GM12878 (cell line): ENCODE measurements at regions not wholly inside any gene's neighbourhood (a gene's known extent, or its start where the extent isn't known, plus 50 kb on each side); places are given as distances from the start of the nearest gene placed in this dataset.

ENCODE experiments used
- ATAC-seq: fragments of 200-7000 bp; cut with Tn5 transposase; 3 replicates; pipeline ENCODE4 v1.9.1; 2020; ENCODE audit warnings: mild to moderate bottlenecking, moderate library complexity
- BruUV-seq: library from RNA; stranded (reverse); fragments of 400-500 nt; replicated peaks from 2 replicates; lab custom pipeline; 2021; lab: Mats Ljungman, UMichigan
- CTCF ChIA-PET: fragments of 300-600 bp; sonication (Branson Sonifier 250); formaldehyde crosslinking; extraction: SDS; loops from one replicate; lab custom pipeline; 2021; ENCODE audit warnings: inconsistent platforms; lab: Yijun Ruan, JAX
- POLR2A ChIA-PET: fragments of 350-600 bp; formaldehyde crosslinking; extraction: SDS; loops from one replicate; lab custom pipeline; 2021; ENCODE audit warnings: inconsistent platforms; lab: Charles Lee
- RAD21 ChIA-PET: fragments of 300-600 bp; sonication (Branson Sonifier 250); formaldehyde crosslinking; loops from one replicate; lab custom pipeline; 2023; ENCODE audit warnings: antibody characterized with exemption; ENCODE audit not compliant: unreplicated experiment; lab: Charles Lee
- SMC1A ChIA-PET: fragments of 300-600 bp; sonication (Branson Sonifier 250); formaldehyde crosslinking; loops from one replicate; lab custom pipeline; 2023; ENCODE audit not compliant: unreplicated experiment, uncharacterized antibody; lab: Charles Lee
- DNase-seq: peaks from one replicate; pipeline ENCODE4 v3.0.0-alpha.2; 2011; ENCODE audit warnings: low read depth, low spot score
- FAIRE-seq: peaks from 3 replicates; lab custom pipeline; 2011; peaks lifted over from hg19 to GRCh38; lab: Jason Lieb, UNC
- H2AFZ ChIP-seq: 2 replicates; pipeline ENCODE4 v1.6.0; 2011; ENCODE audit warnings: low read depth, low read length, control low read depth; ENCODE audit not compliant: control insufficient read depth
- H3K27ac ChIP-seq: 2 replicates; pipeline ENCODE4 v1.5.1; 2011; ENCODE audit warnings: control low read depth; ENCODE audit not compliant: control insufficient read depth, insufficient read depth
- H3K27me3 ChIP-seq, 2 experiments: replicated peaks in 1 of 2; 2 replicates each; pipeline versions ENCODE4 v1.6.0 to v1.6.1; 2011; ENCODE audit warnings: low read length in 1 of 2; ENCODE audit not compliant: control insufficient read depth in 2 of 2, insufficient read depth in 2 of 2
- H3K36me3 ChIP-seq, 2 experiments: 2 replicates each; pipeline ENCODE4 v1.5.1; 2011; ENCODE audit warnings: low read length in 1 of 2; ENCODE audit not compliant: control insufficient read depth in 2 of 2, insufficient read depth in 2 of 2
- H3K4me1 ChIP-seq: 2 replicates; pipeline ENCODE4 v1.6.1; 2011; ENCODE audit warnings: mild to moderate bottlenecking, low read length, moderate library complexity, mixed read lengths; ENCODE audit not compliant: control insufficient read depth, insufficient read depth
- H3K4me2 ChIP-seq: 2 replicates; pipeline ENCODE4 v1.6.0; 2011; ENCODE audit warnings: control low read depth; ENCODE audit not compliant: control insufficient read depth, insufficient read depth
- H3K4me3 ChIP-seq: fragments of 200-600 bp; sonication (generic); 2 replicates; pipeline ENCODE4 v1.5.1; 2016
- H3K79me2 ChIP-seq: 2 replicates; pipeline ENCODE4 v1.6.0; 2011; ENCODE audit warnings: low read length; ENCODE audit not compliant: control insufficient read depth, insufficient read depth
- H3K9ac ChIP-seq: 2 replicates; pipeline ENCODE4 v1.8.0; 2011; ENCODE audit warnings: low read length, control low read depth, mixed read lengths; ENCODE audit not compliant: control insufficient read depth, insufficient read depth
- H3K9me3 ChIP-seq: replicated peaks from 3 replicates; pipeline ENCODE4 v1.5.1; 2011; ENCODE audit warnings: mild to moderate bottlenecking, low read length; ENCODE audit not compliant: control insufficient read depth, insufficient read depth
- H4K20me1 ChIP-seq: 2 replicates; pipeline ENCODE4 v1.6.0; 2011; ENCODE audit not compliant: control insufficient read depth, insufficient read depth
- FOS ChIP-seq: IDR thresholded peaks from 3 replicates; pipeline ENCODE4 v1.6.1; 2011; ENCODE audit warnings: borderline replicate concordance; ENCODE audit not compliant: insufficient read length; ENCODE audit errors: extremely low read depth
- MTA2 ChIP-seq: fragments of 450-650 bp; IDR thresholded peaks from 2 replicates; pipeline ENCODE4 v1.6.1; 2016; ENCODE audit warnings: low read depth, mild to moderate bottlenecking, moderate library complexity
- MXI1 ChIP-seq: fragments of 150-350 bp; IDR thresholded peaks from 2 replicates; pipeline ENCODE4 v1.6.1; 2011; ENCODE audit warnings: low read depth, mild to moderate bottlenecking, inconsistent platforms, low read length, improper control_type of control experiment
- SRF ChIP-seq, 2 experiments: IDR thresholded peaks; 2 replicates each; pipeline ENCODE4 v1.6.1; 2011; ENCODE audit warnings: low read depth in 2 of 2, low read length in 2 of 2, mild to moderate bottlenecking in 1 of 2, moderate library complexity in 1 of 2
- TCF7 ChIP-seq: IDR thresholded peaks from 2 replicates; pipeline ENCODE4 v1.6.1; 2014; ENCODE audit warnings: antibody characterized with exemption, borderline replicate concordance
- YBX1 ChIP-seq: fragments of 450-650 bp; IDR thresholded peaks from 2 replicates; pipeline ENCODE4 v1.6.1; 2016; ENCODE audit warnings: antibody characterized with exemption
- ZBED1 ChIP-seq: IDR thresholded peaks from 2 replicates; pipeline ENCODE4 v1.6.1; 2016; ENCODE audit warnings: borderline replicate concordance
- ZNF217 ChIP-seq: fragments of 450-650 bp; IDR thresholded peaks from 2 replicates; pipeline ENCODE4 v1.6.1; 2017; ENCODE audit warnings: antibody characterized with exemption, mild to moderate bottlenecking
- ZNF274 ChIP-seq: IDR thresholded peaks from one replicate; pipeline ENCODE4 v1.8.0; 2011; ENCODE audit not compliant: insufficient read length, insufficient read depth
- ZNF622 ChIP-seq: fragments of 450-650 bp; IDR thresholded peaks from 2 replicates; pipeline ENCODE4 v1.6.1; 2017; ENCODE audit warnings: mild to moderate bottlenecking, inconsistent platforms
- WGBS: methylation state at CpG from one replicate; pipeline ENCODE4 v1.1.6; 2016; ENCODE audit warnings: low lambda C conversion rate; ENCODE audit not compliant: insufficient replicate concordance, insufficient coverage; ENCODE audit errors: missing lambda C conversion rate; 5-methylcytosine and 5-hydroxymethylcytosine counted together
- in situ Hi-C: fragments of 300-500 bp; cut with MboI; formaldehyde crosslinking; loops from 9 replicates; pipeline ENCODE4 v1.14.3; 2018; ENCODE audit warnings: mixed read lengths
- intact Hi-C: fragments of 100-400 bp; cut with micrococcal nuclease; formaldehyde crosslinking; loops from one replicate; pipeline ENCODE4 v1.14.2; 2022; ENCODE audit not compliant: unreplicated experiment
- TF ChIP-seq, protein P1 (sequence below): fragments of 150-350 bp; IDR thresholded peaks from 2 replicates; pipeline ENCODE4 v1.6.1; 2016; ENCODE audit warnings: low read depth, low read length
- TF ChIP-seq, protein P2 (sequence below): fragments of 450-650 bp; IDR thresholded peaks from 2 replicates; pipeline ENCODE4 v1.6.1; 2014; ENCODE audit warnings: mild to moderate bottlenecking
- TF ChIP-seq, protein P3 (sequence below): IDR thresholded peaks from 2 replicates; pipeline ENCODE4 v1.6.1; 2011; ENCODE audit warnings: mild to moderate bottlenecking, low read depth, low read length, moderate library complexity; ENCODE audit not compliant: insufficient replicate concordance

DNA sequence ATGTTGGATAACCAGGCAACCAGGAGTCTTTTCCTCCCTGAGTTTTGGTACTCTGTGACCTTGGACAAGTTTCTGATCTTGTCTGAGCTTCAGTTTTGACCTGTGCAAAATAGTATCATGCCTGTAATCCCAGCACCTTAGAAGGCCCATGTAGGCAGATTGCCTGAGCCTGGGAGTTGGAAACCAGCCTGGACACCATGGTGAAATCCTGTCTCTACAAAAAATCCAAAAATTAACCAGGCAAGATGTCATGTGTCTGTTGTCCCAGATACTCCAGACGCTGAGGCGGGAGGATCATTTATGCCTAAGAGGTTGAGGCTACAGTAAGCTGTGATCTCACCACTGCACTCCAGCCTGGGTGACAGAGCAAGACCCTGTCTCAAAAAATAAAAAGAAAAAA is 114.8 kb downstream of the IL12A start:
- peaks cover 17% of the 10 kb centered on the region for H3K4me1 ChIP-seq
- POLR2A ChIA-PET, result no interaction called here
- no peak overlapping the region for H3K9ac ChIP-seq
- no peak for TF ChIP-seq MXI1
- FAIRE-seq, result no peak
- BruUV-seq, result no TSS peak
- H3K27ac ChIP-seq, result no peak overlapping the region
- no peaks in the 10 kb centered on the region for H3K36me3 ChIP-seq
- no peak for DNase-seq
- no peak overlapping the region for H2AFZ ChIP-seq
- RAD21 ChIA-PET, result no interaction called here
- no peak overlapping the region for H3K4me2 ChIP-seq
- SMC1A ChIA-PET, result no interaction called here
- intact Hi-C loops (no loop called here), in situ Hi-C loops (no loop called here)
- 92% methylated on average over 2 of the region's 2 CpGs for WGBS
- no peaks in the 10 kb centered on the region for H3K79me2 ChIP-seq
- H3K4me3 ChIP-seq, result no peak overlapping the region
- no peaks in the 10 kb centered on the region for H3K27me3 ChIP-seq
- H4K20me1 ChIP-seq, result no peaks in the 10 kb centered on the region
- no peaks in the 10 kb centered on the region for H3K9me3 ChIP-seq
- CTCF ChIA-PET, result no interaction called here
- ATAC-seq, result no peak

DNA sequence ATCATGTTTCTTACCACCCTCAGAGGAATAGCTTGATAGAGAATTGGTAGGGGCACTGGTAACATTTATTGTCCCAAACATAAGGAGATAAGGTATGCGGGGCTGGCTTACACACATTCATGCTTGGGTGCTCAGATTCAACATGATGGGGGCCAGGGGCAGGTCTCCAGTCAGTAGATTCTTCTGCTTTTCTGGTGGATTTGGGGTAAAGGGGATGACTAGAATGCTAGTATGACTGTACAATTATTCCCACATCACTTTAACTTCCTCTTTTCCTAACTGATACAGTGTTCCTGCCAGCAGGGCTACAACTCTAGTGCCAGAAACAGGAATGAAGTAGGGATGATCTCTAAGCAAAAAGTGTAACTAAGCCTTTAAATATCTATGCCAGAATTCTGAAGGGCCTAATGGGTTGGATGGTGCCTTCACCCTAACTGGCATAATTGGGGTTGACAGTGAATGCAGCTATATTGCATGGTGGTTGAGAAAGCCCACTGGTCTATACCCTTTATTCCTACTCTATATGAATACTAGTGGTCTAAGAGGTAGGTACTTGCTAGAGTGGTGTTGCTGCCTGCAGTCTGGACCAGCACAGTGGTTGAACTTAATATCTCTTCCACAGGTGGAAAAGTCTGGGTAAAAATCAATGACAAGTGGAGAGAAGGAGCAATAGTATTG is 117.4 kb downstream of the IL12A start:
- no peaks in the 10 kb centered on the region for H3K36me3 ChIP-seq
- TF ChIP-seq FOS (no peak), TCF7 (no peak), ZNF217 (no peak), ZNF274 (no peak), ZNF622 (no peak), MTA2 (no peak), SRF (IDR thresholded peaks at IDR 0.05; ENCODE audit: low read depth in 2 of 2, low read length in 2 of 2) (no peak), ZBED1 (no peak), YBX1 (no peak)
- TF ChIP-seq, protein P1, sequence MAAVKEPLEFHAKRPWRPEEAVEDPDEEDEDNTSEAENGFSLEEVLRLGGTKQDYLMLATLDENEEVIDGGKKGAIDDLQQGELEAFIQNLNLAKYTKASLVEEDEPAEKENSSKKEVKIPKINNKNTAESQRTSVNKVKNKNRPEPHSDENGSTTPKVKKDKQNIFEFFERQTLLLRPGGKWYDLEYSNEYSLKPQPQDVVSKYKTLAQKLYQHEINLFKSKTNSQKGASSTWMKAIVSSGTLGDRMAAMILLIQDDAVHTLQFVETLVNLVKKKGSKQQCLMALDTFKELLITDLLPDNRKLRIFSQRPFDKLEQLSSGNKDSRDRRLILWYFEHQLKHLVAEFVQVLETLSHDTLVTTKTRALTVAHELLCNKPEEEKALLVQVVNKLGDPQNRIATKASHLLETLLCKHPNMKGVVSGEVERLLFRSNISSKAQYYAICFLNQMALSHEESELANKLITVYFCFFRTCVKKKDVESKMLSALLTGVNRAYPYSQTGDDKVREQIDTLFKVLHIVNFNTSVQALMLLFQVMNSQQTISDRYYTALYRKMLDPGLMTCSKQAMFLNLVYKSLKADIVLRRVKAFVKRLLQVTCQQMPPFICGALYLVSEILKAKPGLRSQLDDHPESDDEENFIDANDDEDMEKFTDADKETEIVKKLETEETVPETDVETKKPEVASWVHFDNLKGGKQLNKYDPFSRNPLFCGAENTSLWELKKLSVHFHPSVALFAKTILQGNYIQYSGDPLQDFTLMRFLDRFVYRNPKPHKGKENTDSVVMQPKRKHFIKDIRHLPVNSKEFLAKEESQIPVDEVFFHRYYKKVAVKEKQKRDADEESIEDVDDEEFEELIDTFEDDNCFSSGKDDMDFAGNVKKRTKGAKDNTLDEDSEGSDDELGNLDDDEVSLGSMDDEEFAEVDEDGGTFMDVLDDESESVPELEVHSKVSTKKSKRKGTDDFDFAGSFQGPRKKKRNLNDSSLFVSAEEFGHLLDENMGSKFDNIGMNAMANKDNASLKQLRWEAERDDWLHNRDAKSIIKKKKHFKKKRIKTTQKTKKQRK, result no peak
- TF ChIP-seq, protein P2, sequence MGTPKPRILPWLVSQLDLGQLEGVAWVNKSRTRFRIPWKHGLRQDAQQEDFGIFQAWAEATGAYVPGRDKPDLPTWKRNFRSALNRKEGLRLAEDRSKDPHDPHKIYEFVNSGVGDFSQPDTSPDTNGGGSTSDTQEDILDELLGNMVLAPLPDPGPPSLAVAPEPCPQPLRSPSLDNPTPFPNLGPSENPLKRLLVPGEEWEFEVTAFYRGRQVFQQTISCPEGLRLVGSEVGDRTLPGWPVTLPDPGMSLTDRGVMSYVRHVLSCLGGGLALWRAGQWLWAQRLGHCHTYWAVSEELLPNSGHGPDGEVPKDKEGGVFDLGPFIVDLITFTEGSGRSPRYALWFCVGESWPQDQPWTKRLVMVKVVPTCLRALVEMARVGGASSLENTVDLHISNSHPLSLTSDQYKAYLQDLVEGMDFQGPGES, result no peak
- TF ChIP-seq, protein P3, sequence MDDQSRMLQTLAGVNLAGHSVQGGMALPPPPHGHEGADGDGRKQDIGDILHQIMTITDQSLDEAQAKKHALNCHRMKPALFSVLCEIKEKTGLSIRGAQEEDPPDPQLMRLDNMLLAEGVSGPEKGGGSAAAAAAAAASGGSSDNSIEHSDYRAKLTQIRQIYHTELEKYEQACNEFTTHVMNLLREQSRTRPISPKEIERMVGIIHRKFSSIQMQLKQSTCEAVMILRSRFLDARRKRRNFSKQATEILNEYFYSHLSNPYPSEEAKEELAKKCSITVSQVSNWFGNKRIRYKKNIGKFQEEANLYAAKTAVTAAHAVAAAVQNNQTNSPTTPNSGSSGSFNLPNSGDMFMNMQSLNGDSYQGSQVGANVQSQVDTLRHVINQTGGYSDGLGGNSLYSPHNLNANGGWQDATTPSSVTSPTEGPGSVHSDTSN, result no peak

More for the DNA sequence above, 117.4 kb downstream of the IL12A start:
- WGBS, result 0% methylated on average over 1 of the region's 1 CpG
- Histone ChIP-seq H2AFZ (no peak overlapping the region), H3K27me3 (no peaks in the 10 kb centered on the region), H3K9ac (no peak overlapping the region), H3K79me2 (no peaks in the 10 kb centered on the region), H3K4me3 (no peak overlapping the region), H3K9me3 (no peaks in the 10 kb centered on the region), H3K4me1 (peaks cover 3% of the 10 kb centered on the region; the same call in 1 of the 2 replicates), H4K20me1 (no peaks in the 10 kb centered on the region), H3K4me2 (no peak overlapping the region), H3K27ac (no peak overlapping the region)
- ChIA-PET SMC1A (no interaction called here), CTCF (no interaction called here), POLR2A (no interaction called here), RAD21 (no interaction called here)
- BruUV-seq, result no TSS peak
- no peak for DNase-seq
- intact Hi-C loops, result no loop called here
- in situ Hi-C loops, result no loop called here
- no peak for FAIRE-seq
- peak; percentile 46 for ATAC-seq
